CD4-positive, CD25-positive, alpha-beta regulatory T cell (primary cell): ENCODE measurements at regions not wholly inside any gene's neighbourhood (a gene's known extent, or its start where the extent isn't known, plus 50 kb on each side); places are given as distances from the start of the nearest gene placed in this dataset.

Source experiments
- ATAC-seq, 2 donors: fragments of 150-1000 bp; cut with Tn5 transposase; one replicate each; pipeline ENCODE4 v1.10.0; 2021; ENCODE audit warnings: low read depth in 2 of 2, moderate number of reproducible peaks in 2 of 2, moderate library complexity in 1 of 2
- DNase-seq, 3 donors: peaks; one replicate each; pipeline versions ENCODE4 v3.0.0 to v3.0.0-alpha.2; 2012 to 2022; ENCODE audit warnings: mixed read lengths in 1 of 3
- H3K27ac ChIP-seq: one replicate; pipeline ENCODE4 v1.7.0; 2013; ENCODE audit warnings: mild to moderate bottlenecking, low read length; ENCODE audit not compliant: insufficient read depth, poor library complexity, severe bottlenecking
- H3K27me3 ChIP-seq: one replicate; pipeline ENCODE4 v1.7.0; 2013; ENCODE audit warnings: low read length; ENCODE audit not compliant: control insufficient read depth, insufficient read depth
- H3K36me3 ChIP-seq: one replicate; pipeline ENCODE4 v1.7.0; 2013; ENCODE audit warnings: mild to moderate bottlenecking, low read length, moderate library complexity; ENCODE audit not compliant: control insufficient read depth, insufficient read depth
- H3K4me1 ChIP-seq: 2 replicates; pipeline ENCODE4 v1.7.0; 2013; ENCODE audit warnings: mild to moderate bottlenecking, low read length; ENCODE audit not compliant: insufficient read depth, control insufficient read depth, poor library complexity, severe bottlenecking
- H3K4me3 ChIP-seq: one replicate; pipeline ENCODE4 v1.7.0; 2013; ENCODE audit warnings: low read depth, mild to moderate bottlenecking, low read length, moderate library complexity
- H3K9me3 ChIP-seq, 2 experiments: 1 replicate in 1 of 2; 2 replicates in 1 of 2; pipeline ENCODE4 v1.7.0; 2013; ENCODE audit warnings: low read length in 2 of 2, mild to moderate bottlenecking in 1 of 2, moderate library complexity in 1 of 2; ENCODE audit not compliant: control insufficient read depth in 2 of 2
- H3K27ac Mint-ChIP-seq, 3 donors: one replicate each; pipeline ENCODE4 v1.8.0; 2020 to 2022; ENCODE audit warnings: mild to moderate bottlenecking in 3 of 3, mixed read lengths in 3 of 3, moderate library complexity in 2 of 3
- H3K27me3 Mint-ChIP-seq: one replicate; pipeline ENCODE4 v1.8.0; 2022; ENCODE audit warnings: mild to moderate bottlenecking, mixed read lengths
- H3K36me3 Mint-ChIP-seq: one replicate; pipeline ENCODE4 v1.8.0; 2020; ENCODE audit warnings: mixed read lengths
- H3K4me1 Mint-ChIP-seq, 4 donors: one replicate each; pipeline ENCODE4 v1.8.0; 2020 to 2022; ENCODE audit warnings: mixed read lengths in 4 of 4, mild to moderate bottlenecking in 1 of 4
- H3K4me3 Mint-ChIP-seq, 4 donors: one replicate each; pipeline ENCODE4 v1.8.0; 2020 to 2022; ENCODE audit warnings: mild to moderate bottlenecking in 4 of 4, mixed read lengths in 4 of 4, moderate library complexity in 3 of 4
- H3K9me3 Mint-ChIP-seq, 7 donors: one replicate each; pipeline ENCODE4 v1.8.0; 2020 to 2022; ENCODE audit warnings: mixed read lengths in 7 of 7, mild to moderate bottlenecking in 3 of 7, moderate library complexity in 2 of 7

DNA sequence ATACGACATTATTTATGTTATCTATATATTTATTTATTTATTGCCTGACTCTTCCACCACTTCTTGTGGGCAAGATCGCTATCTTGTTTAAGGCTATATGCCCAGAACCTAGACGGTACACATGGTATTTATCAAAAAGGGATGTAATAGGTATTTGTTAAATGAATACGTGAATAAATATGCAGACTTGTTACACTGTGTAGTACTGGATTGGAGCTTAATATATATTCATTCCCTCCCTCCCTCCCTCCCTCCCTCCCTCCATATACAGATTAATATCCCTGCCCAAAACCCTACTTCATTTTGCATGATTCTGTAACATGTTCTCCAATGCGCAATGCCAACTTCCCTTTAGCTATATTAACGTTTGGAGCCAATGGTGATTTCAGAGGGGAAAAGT is 1273.7 kb upstream of the AUTS2 start:
- Histone ChIP-seq H3K9me3 (peaks cover 0 to 8% of the 10 kb centered on the region in 2 experiments), H3K27ac (no peak overlapping the region), H3K4me3 (no peak overlapping the region), H3K4me1 (no peaks in the 10 kb centered on the region), H3K36me3 (no peaks in the 10 kb centered on the region), H3K27me3 (no peaks in the 10 kb centered on the region)
- H3K4me1 Mint-ChIP-seq, result no peaks in the 10 kb centered on the region
- ATAC-seq (no peak), DNase-seq (no peak)
- no peak overlapping the region for H3K4me3 Mint-ChIP-seq
- no peaks in the 10 kb centered on the region for H3K36me3 Mint-ChIP-seq
- H3K27ac Mint-ChIP-seq, result no peak overlapping the region
- no peaks in the 10 kb centered on the region for H3K27me3 Mint-ChIP-seq
- peaks cover 0 to 29% (median 14%) of the 10 kb centered on the region in 7 donors for H3K9me3 Mint-ChIP-seq

- H3K27me3 ChIP-seq, result no peaks in the 10 kb centered on the region
- no peak overlapping the region for H3K27ac ChIP-seq
- Mint-ChIP-seq H3K27ac (no peak overlapping the region), H3K36me3 (no peaks in the 10 kb centered on the region), H3K4me1 (no peaks in the 10 kb centered on the region), H3K27me3 (no peaks in the 10 kb centered on the region), H3K9me3 (peaks cover 0 to 47% (median 9%) of the 10 kb centered on the region in 7 donors), H3K4me3 (no peak overlapping the region)
- H3K9me3 ChIP-seq, result peaks cover 5 to 6% of the 10 kb centered on the region in 2 experiments
- no peaks in the 10 kb centered on the region for H3K4me1 ChIP-seq
- no peaks in the 10 kb centered on the region for H3K36me3 ChIP-seq
- no peak for ATAC-seq
- no peak for DNase-seq
- no peak overlapping the region for H3K4me3 ChIP-seq
These were observed 1264.1 kb upstream of the AUTS2 start for GRCh38 chr7:68334216-68334615.

DNA sequence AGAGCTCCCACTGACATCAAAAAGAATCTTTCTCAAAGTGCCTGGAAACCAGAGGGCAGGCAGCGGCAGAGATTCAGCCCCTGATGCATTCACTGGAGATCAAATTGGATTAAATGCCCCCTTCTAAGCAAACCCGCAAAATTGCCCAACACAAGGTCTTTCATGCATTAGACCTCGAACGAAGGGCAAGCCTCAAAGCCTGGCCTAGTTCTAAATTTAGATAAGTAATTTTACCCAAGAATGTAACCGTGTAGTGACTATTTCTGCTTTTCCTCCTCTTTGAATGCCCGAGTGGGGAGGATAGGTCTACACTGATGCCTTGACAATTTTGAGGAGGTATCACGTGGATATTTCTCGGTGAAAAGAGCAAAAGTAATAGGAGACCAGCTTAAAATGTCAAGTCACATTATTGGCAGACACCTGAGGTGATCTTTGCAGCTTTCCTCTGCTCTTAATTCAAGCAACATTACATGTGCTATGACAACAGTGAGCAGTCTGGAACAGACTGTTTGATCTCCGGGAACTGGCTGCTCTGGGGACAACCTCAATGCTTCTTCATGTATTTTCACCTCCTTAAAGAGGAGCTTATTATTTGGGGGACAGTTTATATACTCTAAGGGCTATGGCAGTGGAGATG is 1263.5 kb upstream of the AUTS2 start:
- Mint-ChIP-seq H3K36me3 (no peaks in the 10 kb centered on the region), H3K4me1 (no peaks in the 10 kb centered on the region), H3K27me3 (no peaks in the 10 kb centered on the region), H3K27ac (no peak overlapping the region), H3K9me3 (peaks cover 0 to 50% (median 11%) of the 10 kb centered on the region in 7 donors), H3K4me3 (no peak overlapping the region)
- no peak for ATAC-seq
- DNase-seq, result no peak
- Histone ChIP-seq H3K27me3 (no peaks in the 10 kb centered on the region), H3K4me3 (no peak overlapping the region), H3K36me3 (no peaks in the 10 kb centered on the region), H3K9me3 (peaks cover 3 to 5% of the 10 kb centered on the region in 2 experiments), H3K27ac (no peak overlapping the region), H3K4me1 (no peaks in the 10 kb centered on the region)

DNA sequence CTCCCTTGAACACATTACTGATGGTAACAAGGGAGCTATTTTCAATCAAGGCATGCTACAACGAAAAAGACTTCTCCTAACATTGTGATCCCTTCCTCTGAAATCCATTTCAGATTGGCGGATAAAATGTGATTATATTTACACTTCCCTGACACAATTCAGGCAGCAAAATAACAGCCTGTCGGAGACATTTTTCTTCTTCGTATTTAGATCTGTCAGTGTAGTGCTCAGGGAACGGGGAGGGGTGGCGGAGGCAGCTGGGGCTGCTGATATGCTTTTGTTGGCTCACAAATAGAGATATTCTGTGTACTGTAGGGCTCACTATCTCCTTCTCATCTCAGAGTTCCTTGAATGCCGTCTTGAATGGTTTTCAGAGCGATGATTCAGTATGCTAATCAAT is 1261.7 kb upstream of the AUTS2 start:
- Histone ChIP-seq H3K27ac (no peak overlapping the region), H3K9me3 (peaks cover 11 to 15% of the 10 kb centered on the region in 2 experiments), H3K4me3 (no peak overlapping the region), H3K27me3 (no peaks in the 10 kb centered on the region), H3K36me3 (no peaks in the 10 kb centered on the region), H3K4me1 (no peaks in the 10 kb centered on the region)
- Mint-ChIP-seq H3K4me3 (no peak overlapping the region), H3K9me3 (peaks cover 0 to 54% (median 13%) of the 10 kb centered on the region in 7 donors), H3K36me3 (no peaks in the 10 kb centered on the region), H3K27me3 (no peaks in the 10 kb centered on the region), H3K4me1 (no peaks in the 10 kb centered on the region), H3K27ac (no peak overlapping the region)
- DNase-seq (no peak), ATAC-seq (no peak)

DNA sequence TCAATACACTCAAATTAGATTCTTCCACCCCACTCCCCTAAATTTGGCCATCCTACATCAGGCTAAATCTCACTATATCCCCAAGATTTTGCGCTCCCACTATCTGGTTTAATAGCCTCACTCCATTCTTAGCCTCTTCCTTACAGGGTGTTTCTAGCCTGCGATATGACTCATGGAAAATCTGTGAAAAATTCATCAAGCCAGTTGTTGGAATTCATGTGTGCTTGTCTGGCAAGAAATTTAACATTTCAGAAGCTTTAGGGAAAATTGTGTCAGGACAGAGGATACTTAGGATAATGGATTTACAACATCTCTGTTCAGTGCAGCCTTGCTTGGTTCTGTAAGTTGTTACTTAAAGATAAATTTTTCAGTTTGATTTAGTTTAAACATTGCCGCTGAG is 1249.9 kb upstream of the AUTS2 start:
- H3K9me3 ChIP-seq, result peaks cover 0 to 2% of the 10 kb centered on the region in 2 experiments
- H3K9me3 Mint-ChIP-seq, result peaks cover 3 to 31% (median 11%) of the 10 kb centered on the region in 7 donors
- no peaks in the 10 kb centered on the region for H3K36me3 ChIP-seq
- H3K4me1 ChIP-seq, result no peaks in the 10 kb centered on the region
- no peak overlapping the region for H3K4me3 ChIP-seq
- H3K27me3 ChIP-seq, result no peaks in the 10 kb centered on the region
- no peak overlapping the region for H3K27ac Mint-ChIP-seq
- no peak overlapping the region for H3K27ac ChIP-seq
- H3K4me1 Mint-ChIP-seq, result no peaks in the 10 kb centered on the region
- DNase-seq (no peak), ATAC-seq (no peak)
- no peak overlapping the region for H3K4me3 Mint-ChIP-seq
- H3K36me3 Mint-ChIP-seq, result no peaks in the 10 kb centered on the region
- H3K27me3 Mint-ChIP-seq, result no peaks in the 10 kb centered on the region

DNA sequence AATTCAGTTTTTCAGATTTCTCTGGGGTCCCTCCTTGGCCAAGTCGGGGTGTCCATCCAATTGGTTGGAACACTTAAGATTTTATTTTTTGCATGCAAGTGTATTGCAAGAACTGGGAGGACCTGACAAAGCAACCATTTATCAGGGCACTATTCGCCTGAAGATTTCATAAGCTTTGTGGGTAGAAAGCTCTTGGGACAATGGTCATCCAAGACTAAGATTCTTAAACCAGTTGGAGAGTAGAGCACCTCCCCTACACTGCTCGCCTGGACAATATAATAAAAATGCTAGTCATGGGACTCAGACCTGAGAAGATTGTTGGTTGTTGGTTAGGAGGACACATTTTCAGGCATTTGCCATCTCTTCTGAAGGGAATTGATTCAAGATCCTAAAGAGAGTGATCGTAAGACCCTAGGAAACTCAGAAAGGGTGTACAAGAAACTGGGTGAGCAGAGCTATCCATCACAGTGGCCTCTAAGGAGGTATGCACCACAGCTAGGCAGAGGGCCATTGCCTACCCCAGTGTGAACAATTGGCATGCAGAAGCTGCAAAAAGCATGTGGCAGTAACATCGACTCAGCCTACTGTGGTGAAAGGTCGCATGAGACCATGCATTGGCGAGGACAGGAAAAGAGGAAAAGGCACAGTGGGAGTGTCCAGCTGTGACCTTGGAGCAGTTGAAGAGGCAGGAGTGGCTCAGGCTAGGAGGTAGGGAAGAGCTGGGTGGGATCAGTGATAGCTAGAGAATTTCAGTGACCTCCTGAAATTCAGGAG is 1235.3 kb upstream of the AUTS2 start:
- no peak overlapping the region for H3K27ac Mint-ChIP-seq
- Histone ChIP-seq H3K27ac (no peak overlapping the region), H3K4me1 (no peaks in the 10 kb centered on the region), H3K9me3 (peaks cover 2 to 8% of the 10 kb centered on the region in 2 experiments), H3K36me3 (no peaks in the 10 kb centered on the region), H3K27me3 (no peaks in the 10 kb centered on the region), H3K4me3 (no peak overlapping the region)
- H3K4me3 Mint-ChIP-seq, result no peak overlapping the region
- H3K36me3 Mint-ChIP-seq, result no peaks in the 10 kb centered on the region
- no peak for ATAC-seq
- peaks cover 4 to 29% (median 9%) of the 10 kb centered on the region in 7 donors for H3K9me3 Mint-ChIP-seq
- no peak for DNase-seq
- no peaks in the 10 kb centered on the region for H3K4me1 Mint-ChIP-seq
- no peaks in the 10 kb centered on the region for H3K27me3 Mint-ChIP-seq

DNA sequence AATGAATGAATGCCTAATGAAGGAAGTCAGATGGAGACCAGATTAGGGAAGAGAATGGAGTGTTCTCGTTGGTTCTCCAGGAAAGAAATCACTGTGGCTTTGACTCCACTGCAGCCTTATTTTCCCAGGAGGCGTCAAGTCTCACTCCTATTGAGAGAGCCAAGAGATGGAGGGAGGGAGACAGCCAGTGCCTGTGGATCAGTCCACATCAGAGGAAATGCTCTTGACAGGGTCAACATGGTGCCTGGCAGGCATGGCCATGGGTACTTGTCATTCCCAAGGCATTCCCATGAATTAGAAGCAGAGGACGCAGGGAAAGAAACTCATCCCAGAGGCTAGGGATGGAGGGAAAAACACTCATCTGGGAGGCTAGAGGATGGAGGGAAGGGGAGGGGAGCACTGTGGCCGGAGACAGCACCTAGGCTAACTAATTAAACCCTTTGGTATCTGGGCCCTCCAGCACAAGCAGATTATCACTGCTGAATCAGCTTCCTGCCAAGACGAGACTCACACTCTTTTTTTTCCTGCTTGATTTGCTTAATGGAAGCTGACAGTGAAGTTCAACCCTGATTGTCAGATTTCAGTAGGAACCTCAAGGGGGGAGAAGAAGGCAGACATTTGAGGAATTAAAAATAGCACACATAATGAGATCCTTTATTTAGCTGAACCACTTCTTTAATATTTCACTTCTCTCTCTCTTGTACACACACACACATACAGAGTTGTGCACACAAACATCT is 1233.2 kb upstream of the AUTS2 start:
- no peaks in the 10 kb centered on the region for H3K36me3 Mint-ChIP-seq
- no peak overlapping the region for H3K27ac Mint-ChIP-seq
- Histone ChIP-seq H3K36me3 (no peaks in the 10 kb centered on the region), H3K4me3 (no peak overlapping the region), H3K9me3 (peaks cover 5 to 8% of the 10 kb centered on the region in 2 experiments), H3K27me3 (no peaks in the 10 kb centered on the region), H3K4me1 (no peaks in the 10 kb centered on the region), H3K27ac (no peak overlapping the region)
- H3K4me1 Mint-ChIP-seq, result no peaks in the 10 kb centered on the region
- ATAC-seq (no peak), DNase-seq (no peak)
- no peaks in the 10 kb centered on the region for H3K27me3 Mint-ChIP-seq
- H3K4me3 Mint-ChIP-seq, result no peak overlapping the region
- peaks cover 4 to 35% (median 11%) of the 10 kb centered on the region in 7 donors for H3K9me3 Mint-ChIP-seq
